ENCODE measurements at regions not wholly inside any gene's neighbourhood (a gene's known extent, or its start where the extent isn't known, plus 50 kb on each side); places are given as distances from the start of the nearest gene placed in this dataset.

GRCh38 chr6:132007474-132008190 is 56.5 kb upstream of the CCN2 start:
- no peak for DNase-seq (ENCODE audit: low spot score)
- intact Hi-C loops (cut with micrococcal nuclease): no loop called here
- Mint-ChIP-seq H3K36me3 (ENCODE audit: low read depth) (no peaks in the 10 kb centered on the region), H3K4me1 (ENCODE audit: low read depth) (no peaks in the 10 kb centered on the region), H3K27me3 (ENCODE audit: low read depth) (no peaks in the 10 kb centered on the region), H3K4me3 (ENCODE audit: low read depth) (no peak overlapping the region), H3K9me3 (peaks cover 5% of the 10 kb centered on the region), H3K27ac (no peak overlapping the region)

- DNase-seq (ENCODE audit: low spot score): no peak
- H3K4me3 Mint-ChIP-seq (ENCODE audit: low read depth): no peak overlapping the region
- no peaks in the 10 kb centered on the region for H3K27me3 Mint-ChIP-seq (ENCODE audit: low read depth)
- H3K27ac Mint-ChIP-seq: no peak overlapping the region
- H3K9me3 Mint-ChIP-seq: peaks cover 5% of the 10 kb centered on the region
- intact Hi-C loops (cut with micrococcal nuclease): no loop called here
- H3K4me1 Mint-ChIP-seq (ENCODE audit: low read depth): no peaks in the 10 kb centered on the region
- H3K36me3 Mint-ChIP-seq (ENCODE audit: low read depth): no peaks in the 10 kb centered on the region
These were observed 54.0 kb upstream of the CCN2 start for GRCh38 chr6:132005178-132005577.

- Mint-ChIP-seq H3K27ac (no peak overlapping the region), H3K9me3 (peaks cover 5% of the 10 kb centered on the region), H3K36me3 (ENCODE audit: low read depth) (no peaks in the 10 kb centered on the region), H3K4me3 (ENCODE audit: low read depth) (no peak overlapping the region), H3K27me3 (ENCODE audit: low read depth) (no peaks in the 10 kb centered on the region), H3K4me1 (ENCODE audit: low read depth) (no peaks in the 10 kb centered on the region)
- intact Hi-C loops (cut with micrococcal nuclease): no loop called here
- no peak for DNase-seq (ENCODE audit: low spot score)
These were observed 53.5 kb upstream of the CCN2 start for GRCh38 chr6:132004668-132005067.

GRCh38 chr6:132003516-132004178 is 52.5 kb upstream of the CCN2 start:
- H3K27me3 Mint-ChIP-seq (ENCODE audit: low read depth): no peaks in the 10 kb centered on the region
- no peak for DNase-seq (ENCODE audit: low spot score)
- intact Hi-C loops (cut with micrococcal nuclease): no loop called here
- H3K36me3 Mint-ChIP-seq (ENCODE audit: low read depth): no peaks in the 10 kb centered on the region
- H3K4me3 Mint-ChIP-seq (ENCODE audit: low read depth): no peak overlapping the region
- H3K27ac Mint-ChIP-seq: no peak overlapping the region
- H3K4me1 Mint-ChIP-seq (ENCODE audit: low read depth): no peaks in the 10 kb centered on the region
- peaks cover 5% of the 10 kb centered on the region for H3K9me3 Mint-ChIP-seq

Data from activated T-helper 2 cell treated with anti-CD3 and anti-CD28 coated beads, Interferon-gamma antibody, Interleukin-2, Interleukin-4, amounts not matched to agents 10 μg/mL and 5 μg/mL and 100 μg/mL, durations not matched to agents 14 hours and 24 hours and 36 hours (primary cell).